H1 (cell line): ENCODE measurements at regions not wholly inside any gene's neighbourhood (a gene's known extent, or its start where the extent isn't known, plus 50 kb on each side); places are given as distances from the start of the nearest gene placed in this dataset.

Experiments used
- CTCF ChIA-PET: fragments of 300-600 bp; sonication (Branson Sonifier 250); formaldehyde crosslinking; loops from one replicate; lab custom pipeline; 2021; ENCODE audit not compliant: partially characterized antibody; lab: Charles Lee
- POLR2A ChIA-PET: fragments of 300-600 bp; sonication (Branson Sonifier 250); formaldehyde crosslinking; loops from one replicate; lab custom pipeline; 2021; ENCODE audit warnings: inconsistent platforms; ENCODE audit not compliant: partially characterized antibody; lab: Charles Lee
- DNase-seq, 2 experiments: peaks; one replicate each; pipeline versions ENCODE4 v3.0.0 to v3.0.0-alpha.2; 2010 to 2022; ENCODE audit warnings: low spot score in 2 of 2, low read depth in 1 of 2, mixed read lengths in 1 of 2
- FAIRE-seq: peaks from 2 replicates; lab custom pipeline; 2011; peaks lifted over from hg19 to GRCh38; lab: Jason Lieb, UNC
- H2AFZ ChIP-seq: 2 replicates; pipeline ENCODE4 v1.8.1; 2012; ENCODE audit warnings: low read length, inconsistent platforms
- H2AK5ac ChIP-seq: 2 replicates; pipeline ENCODE4 v1.6.1; 2013; ENCODE audit warnings: low read depth, low read length
- H2BK120ac ChIP-seq: replicated peaks from 2 replicates; pipeline ENCODE3; 2013; ENCODE audit warnings: low read depth, low read length, inconsistent platforms
- H2BK12ac ChIP-seq: 2 replicates; pipeline ENCODE4 v1.6.1; 2013; ENCODE audit warnings: low read depth, low read length
- H2BK15ac ChIP-seq: 2 replicates; pipeline ENCODE4 v1.6.1; 2013; ENCODE audit warnings: low read length
- H2BK20ac ChIP-seq: 2 replicates; pipeline ENCODE4 v1.6.1; 2013; ENCODE audit warnings: low read length
- H2BK5ac ChIP-seq: 2 replicates; pipeline ENCODE4 v1.6.1; 2013; ENCODE audit warnings: low read depth, low read length
- H3K14ac ChIP-seq: 2 replicates; pipeline ENCODE4 v1.6.1; 2013; ENCODE audit warnings: inconsistent platforms; ENCODE audit not compliant: insufficient read length
- H3K18ac ChIP-seq: 2 replicates; pipeline ENCODE4 v1.6.1; 2013; ENCODE audit warnings: low read length; ENCODE audit errors: extremely low read depth
- H3K23ac ChIP-seq: 2 replicates; pipeline ENCODE4 v1.6.1; 2013; ENCODE audit warnings: inconsistent platforms; ENCODE audit not compliant: insufficient read length
- H3K23me2 ChIP-seq: 2 replicates; pipeline ENCODE4 v1.6.1; 2013; ENCODE audit warnings: low read depth, low read length
- H3K27ac ChIP-seq: 2 replicates; pipeline ENCODE4 v1.6.1; 2011; ENCODE audit warnings: low read depth, low read length, inconsistent platforms
- H3K27me3 ChIP-seq, 4 experiments: replicated peaks in 1 of 4; 1 replicate in 1 of 4; 2 replicates in 3 of 4; pipeline versions ENCODE4 v1.6.1 to v1.8.1; 2011 to 2013; ENCODE audit warnings: low read length in 3 of 4, mild to moderate bottlenecking in 3 of 4, inconsistent platforms in 2 of 4, mixed read lengths in 2 of 4, moderate library complexity in 1 of 4; ENCODE audit not compliant: control insufficient read depth in 3 of 4, insufficient read depth in 3 of 4; ENCODE audit errors: extremely low read depth in 1 of 4
- H3K36me3 ChIP-seq, 4 experiments: 2 replicates each; pipeline versions ENCODE4 v1.6.1 to v1.8.1; 2011 to 2013; ENCODE audit warnings: mild to moderate bottlenecking in 4 of 4, low read length in 3 of 4, moderate library complexity in 2 of 4, control low read depth in 1 of 4, inconsistent platforms in 1 of 4; ENCODE audit not compliant: insufficient read depth in 4 of 4, control insufficient read depth in 2 of 4
- H3K4ac ChIP-seq: replicated peaks from 2 replicates; pipeline ENCODE3; 2013; ENCODE audit warnings: low read length, low read depth, mixed read lengths, inconsistent platforms; ENCODE audit not compliant: insufficient read length
- H3K4me1 ChIP-seq, 4 experiments: replicated peaks in 1 of 4; 1 replicate in 1 of 4; 2 replicates in 3 of 4; pipeline versions ENCODE4 v1.6.1 to v1.8.1; 2011 to 2013; ENCODE audit warnings: low read length in 3 of 4, inconsistent platforms in 2 of 4, mixed read lengths in 1 of 4; ENCODE audit not compliant: insufficient read depth in 4 of 4, control insufficient read depth in 3 of 4
- H3K4me2 ChIP-seq, 2 experiments: 2 replicates each; pipeline versions ENCODE4 v1.6.1 to v1.8.1; 2011 to 2013; ENCODE audit warnings: low read depth in 2 of 2, low read length in 2 of 2, control low read depth in 1 of 2, inconsistent platforms in 1 of 2, mild to moderate bottlenecking in 1 of 2; ENCODE audit not compliant: insufficient read depth in 1 of 2
- H3K4me3 ChIP-seq, 4 experiments: fragments of 200-600, 300-600 bp in 1 of 4; sonication (generic), shearing (Covaris generic), sonication (Bioruptor Twin) in 1 of 4; 2 replicates each; pipeline versions ENCODE4 v1.5.1 to v1.8.1; 2011 to 2016; ENCODE audit warnings: low read length in 4 of 4, low read depth in 3 of 4, control low read depth in 2 of 4, inconsistent platforms in 2 of 4, mild to moderate bottlenecking in 2 of 4, mixed read lengths in 1 of 4, moderate library complexity in 1 of 4; ENCODE audit not compliant: insufficient read depth in 2 of 4; ENCODE audit errors: extremely low read depth in 1 of 4
- H3K56ac ChIP-seq: replicated peaks from 2 replicates; pipeline ENCODE3; 2013; ENCODE audit warnings: low read depth, mild to moderate bottlenecking, mixed read lengths, low read length, inconsistent platforms; ENCODE audit not compliant: insufficient read length
- H3K79me1 ChIP-seq: 2 replicates; pipeline ENCODE4 v1.6.1; 2013; ENCODE audit warnings: low read depth, low read length, control low read depth
- H3K79me2 ChIP-seq, 2 experiments: 2 replicates each; pipeline versions ENCODE4 v1.6.1 to v1.8.1; 2012 to 2013; ENCODE audit warnings: low read length in 2 of 2, mild to moderate bottlenecking in 2 of 2, inconsistent platforms in 1 of 2; ENCODE audit not compliant: insufficient read depth in 2 of 2, control insufficient read depth in 1 of 2
- H3K9ac ChIP-seq, 4 experiments: replicated peaks in 1 of 4; 1 replicate in 1 of 4; 2 replicates in 3 of 4; pipeline versions ENCODE4 v1.6.1 to v1.8.1; 2011 to 2013; ENCODE audit warnings: low read depth in 3 of 4, low read length in 3 of 4, control low read depth in 2 of 4, mild to moderate bottlenecking in 2 of 4, moderate library complexity in 2 of 4, inconsistent platforms in 1 of 4; ENCODE audit errors: extremely low read depth in 1 of 4
- H3K9me3 ChIP-seq, 2 experiments: 2 replicates each; pipeline versions ENCODE4 v1.6.1 to v1.8.1; 2012 to 2013; ENCODE audit warnings: mild to moderate bottlenecking in 2 of 2, moderate library complexity in 2 of 2, control low read depth in 1 of 2, inconsistent platforms in 1 of 2, low read depth in 1 of 2, low read length in 1 of 2, mixed read lengths in 1 of 2; ENCODE audit not compliant: insufficient read depth in 2 of 2
- H4K20me1 ChIP-seq, 2 experiments: replicated peaks in 1 of 2; 2 replicates each; pipeline versions ENCODE3 to v1.8.1; 2011 to 2013; ENCODE audit warnings: inconsistent platforms in 2 of 2, low read length in 2 of 2, mild to moderate bottlenecking in 1 of 2; ENCODE audit not compliant: insufficient read depth in 2 of 2, control insufficient read depth in 1 of 2
- H4K5ac ChIP-seq: 2 replicates; pipeline ENCODE4 v1.6.1; 2013; ENCODE audit warnings: low read length, low read depth, mixed read lengths, inconsistent platforms; ENCODE audit not compliant: insufficient read length
- H4K8ac ChIP-seq: 2 replicates; pipeline ENCODE4 v1.8.0; 2013; ENCODE audit warnings: mild to moderate bottlenecking, moderate library complexity, low read length, inconsistent platforms; ENCODE audit not compliant: insufficient read depth; ENCODE audit errors: extremely low read depth
- H4K91ac ChIP-seq: replicated peaks from 2 replicates; pipeline ENCODE3; 2013; ENCODE audit warnings: low read length, mixed read lengths, inconsistent platforms; ENCODE audit not compliant: insufficient read length
- BRCA1 ChIP-seq: IDR thresholded peaks from 2 replicates; pipeline ENCODE4 v1.6.1; 2012; ENCODE audit warnings: low read depth, low read length, improper control_type of control experiment
- CTCF ChIP-seq, 3 experiments: IDR thresholded peaks; 1 replicate in 2 of 3; 2 replicates in 1 of 3; pipeline versions ENCODE4 v1.5.1 to v1.6.1; 2011; ENCODE audit warnings: low read length in 3 of 3, mild to moderate bottlenecking in 3 of 3, inconsistent platforms in 2 of 3, low read depth in 1 of 3, moderate library complexity in 1 of 3; ENCODE audit not compliant: insufficient read depth in 1 of 3; ENCODE audit errors: control extremely low read depth in 1 of 3
- EZH2 ChIP-seq: fragments of 200-600 bp; sonication (generic); IDR thresholded peaks from 2 replicates; pipeline ENCODE4 v1.7.1; 2012; ENCODE audit warnings: low read depth, mild to moderate bottlenecking, moderate library complexity, low read length, inconsistent platforms; ENCODE audit not compliant: severe bottlenecking
- KDM1A ChIP-seq: fragments of 200-600, 300-600 bp; sonication (generic); IDR thresholded peaks from 2 replicates; pipeline ENCODE4 v1.7.1; 2016; ENCODE audit warnings: mild to moderate bottlenecking, low read length, borderline replicate concordance
- POLR2A ChIP-seq, 2 experiments: IDR thresholded peaks; 1 replicate in 1 of 2; 2 replicates in 1 of 2; pipeline ENCODE4 v1.6.1; 2011; ENCODE audit warnings: low read depth in 2 of 2, low read length in 2 of 2, mild to moderate bottlenecking in 2 of 2; ENCODE audit errors: control extremely low read depth in 1 of 2
- RBBP5 ChIP-seq: IDR thresholded peaks from 2 replicates; pipeline ENCODE4 v1.7.1; 2012; ENCODE audit warnings: low read depth, mild to moderate bottlenecking, inconsistent platforms, low read length, moderate library complexity, borderline replicate concordance
- SIN3A ChIP-seq, 2 experiments: IDR thresholded peaks in 1 of 2; conservative IDR thresholded peaks in 1 of 2; 2 replicates each; pipeline ENCODE4 v1.6.1; 2011 to 2012; ENCODE audit warnings: low read length in 2 of 2, improper control_type of control experiment in 1 of 2, low read depth in 1 of 2, mild to moderate bottlenecking in 1 of 2
- SIRT6 ChIP-seq: IDR thresholded peaks from one replicate; pipeline ENCODE4 v1.7.1; 2012; ENCODE audit warnings: low read length, inconsistent platforms
- SP4 ChIP-seq: IDR thresholded peaks from 2 replicates; pipeline ENCODE4 v1.6.1; 2012; ENCODE audit warnings: low read length, inconsistent platforms
- TEAD4 ChIP-seq: IDR thresholded peaks from 2 replicates; pipeline ENCODE4 v1.6.1; 2012; ENCODE audit warnings: low read depth, low read length, inconsistent platforms, mixed read lengths
- WGBS, 2 experiments: shearing (Covaris generic) in 1 of 2; methylation state at CpG; one replicate each; pipeline versions ENCODE4 v1.1.6 to v1.1.7; 2013 to 2015; ENCODE audit warnings: low lambda C conversion rate in 2 of 2, mixed read lengths in 2 of 2, inconsistent platforms in 1 of 2, low coverage in 1 of 2, missing lambda C conversion rate in 1 of 2; ENCODE audit not compliant: insufficient replicate concordance in 2 of 2, insufficient coverage in 1 of 2, insufficient read length in 1 of 2; ENCODE audit errors: extremely low coverage in 1 of 2, missing lambda C conversion rate in 1 of 2; 5-methylcytosine and 5-hydroxymethylcytosine counted together
- TF ChIP-seq, protein P1 (sequence below): IDR thresholded peaks from 2 replicates; pipeline ENCODE4 v1.6.1; 2012; ENCODE audit warnings: inconsistent platforms

DNA sequence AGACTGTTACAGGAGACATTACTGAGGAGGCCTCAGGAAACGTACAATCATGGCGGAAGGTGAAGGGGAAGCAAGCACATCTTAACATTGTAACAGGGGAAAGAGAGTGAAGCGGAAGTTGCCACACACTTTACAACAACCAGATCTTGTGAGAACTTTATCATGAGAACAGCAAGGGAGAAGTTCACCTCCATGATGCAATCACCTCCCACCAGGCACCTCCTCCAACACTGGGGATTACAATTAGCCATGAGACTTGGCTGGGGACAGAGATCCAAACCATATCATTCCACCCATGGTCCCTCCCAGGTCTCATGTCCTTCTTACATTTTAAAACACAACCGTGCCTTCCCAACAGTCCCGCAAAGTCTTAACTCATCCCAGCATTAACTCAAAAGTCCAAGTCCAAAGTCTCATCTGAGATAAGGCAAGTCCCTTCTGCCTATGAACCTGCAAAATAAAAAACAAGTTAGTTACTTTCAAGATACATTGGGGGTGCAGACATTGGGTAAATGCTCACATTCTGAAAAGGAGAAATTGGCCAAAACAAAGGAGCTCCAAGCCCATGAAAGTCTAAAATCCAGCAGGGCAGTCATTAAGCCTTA, 138.3 kb downstream of the TMEM161B start:
- H3K9me3 ChIP-seq = no peaks in the 10 kb centered on the region
- no peak overlapping the region for H3K23ac ChIP-seq
- DNase-seq = no peak
- H3K56ac ChIP-seq = no peak overlapping the region
- H2BK20ac ChIP-seq = no peak overlapping the region
- no peaks in the 10 kb centered on the region for H3K79me1 ChIP-seq
- no peak overlapping the region for H3K4me2 ChIP-seq
- H2BK12ac ChIP-seq = no peak overlapping the region
- H3K4me3 ChIP-seq = no peak overlapping the region
- no peaks in the 10 kb centered on the region for H3K23me2 ChIP-seq
- ChIA-PET POLR2A (no interaction called here), CTCF (interaction anchor here (0.8 to 1.0 kb wide), 2 partner anchors 10 to 551 kb away, joined by 3 read pairs; no protein-coding TSS in a partner anchor)
- FAIRE-seq = no peak
- H3K18ac ChIP-seq = no peak overlapping the region
- no peak overlapping the region for H4K91ac ChIP-seq
- no peak overlapping the region for H2BK5ac ChIP-seq
- no peak overlapping the region for H3K27ac ChIP-seq
- no peaks in the 10 kb centered on the region for H3K27me3 ChIP-seq
- H3K9ac ChIP-seq = no peak overlapping the region
- H3K4me1 ChIP-seq = no peaks in the 10 kb centered on the region
- no peak overlapping the region for H4K8ac ChIP-seq
- no peak overlapping the region for H3K4ac ChIP-seq
- no peaks in the 10 kb centered on the region for H3K36me3 ChIP-seq
- no peak overlapping the region for H2BK15ac ChIP-seq
- H2BK120ac ChIP-seq = no peak overlapping the region
- H3K79me2 ChIP-seq = no peaks in the 10 kb centered on the region
- no peak overlapping the region for H2AK5ac ChIP-seq
- H2AFZ ChIP-seq = no peak overlapping the region
- WGBS, 2 experiments = 96% methylated on average over 5 of the region's 5 CpGs; no CpG with 5 or more reads in 1 of the 2 experiments
- no peak overlapping the region for H3K14ac ChIP-seq
- no peaks in the 10 kb centered on the region for H4K20me1 ChIP-seq
- H4K5ac ChIP-seq = no peak overlapping the region
- no peak for TF ChIP-seq POLR2A (IDR thresholded peaks at IDR 0.05; ENCODE audit: control extremely low read depth in 1 of 2, low read depth in 2 of 2, low read length in 2 of 2)
- TF ChIP-seq SIRT6 = no peak
- TF ChIP-seq CTCF (IDR thresholded peaks at IDR 0.05; ENCODE audit: control extremely low read depth in 1 of 3, insufficient read depth in 1 of 3, low read depth in 1 of 3, low read length in 3 of 3) = no peak
- no peak for TF ChIP-seq EZH2
- TF ChIP-seq RBBP5 = no peak
- TF ChIP-seq TEAD4 = no peak
- no peak for TF ChIP-seq BRCA1
- TF ChIP-seq SP4 = no peak
- TF ChIP-seq KDM1A = no peak
- no peak for TF ChIP-seq SIN3A (conservative IDR thresholded peaks at IDR 0.05 in 1 of 2, IDR thresholded peaks at IDR 0.05 in 1 of 2; ENCODE audit: low read depth in 1 of 2, low read length in 2 of 2)
- TF ChIP-seq, protein P1, sequence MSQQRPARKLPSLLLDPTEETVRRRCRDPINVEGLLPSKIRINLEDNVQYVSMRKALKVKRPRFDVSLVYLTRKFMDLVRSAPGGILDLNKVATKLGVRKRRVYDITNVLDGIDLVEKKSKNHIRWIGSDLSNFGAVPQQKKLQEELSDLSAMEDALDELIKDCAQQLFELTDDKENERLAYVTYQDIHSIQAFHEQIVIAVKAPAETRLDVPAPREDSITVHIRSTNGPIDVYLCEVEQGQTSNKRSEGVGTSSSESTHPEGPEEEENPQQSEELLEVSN = no peak
